MCF 10A (cell line): ENCODE measurements at regions not wholly inside any gene's neighbourhood (a gene's known extent, or its start where the extent isn't known, plus 50 kb on each side); places are given as distances from the start of the nearest gene placed in this dataset.

Experiments
- BruUV-seq: library from RNA; stranded (reverse); fragments of 400-500 nt; replicated peaks from 2 replicates; lab custom pipeline; 2021; lab: Mats Ljungman, UMichigan
- CTCF ChIA-PET: fragments of 300-600 bp; sonication (Branson Sonifier 250); formaldehyde crosslinking; extraction: SDS; loops from one replicate; lab custom pipeline; 2021; ENCODE audit warnings: antibody characterized with exemption, inconsistent platforms; lab: Yijun Ruan, JAX
- POLR2A ChIA-PET: fragments of 300-600, 350-650 bp; sonication (Branson Sonifier 250); formaldehyde crosslinking; extraction: SDS; loops from one replicate; lab custom pipeline; 2020; ENCODE audit warnings: antibody characterized with exemption, inconsistent platforms; lab: Yijun Ruan, JAX
- DNase-seq: peaks from one replicate; pipeline ENCODE4 v3.0.0-alpha.2; 2018; ENCODE audit not compliant: unreplicated experiment
- H3K27ac Mint-ChIP-seq: one replicate; pipeline ENCODE4 v1.8.0; 2022; ENCODE audit warnings: mild to moderate bottlenecking, low read depth, mixed read lengths; ENCODE audit not compliant: unreplicated experiment
- H3K27me3 Mint-ChIP-seq: one replicate; pipeline ENCODE4 v1.8.0; 2022; ENCODE audit warnings: mixed read lengths; ENCODE audit not compliant: insufficient read depth, unreplicated experiment
- H3K36me3 Mint-ChIP-seq: one replicate; pipeline ENCODE4 v1.8.0; 2022; ENCODE audit warnings: mild to moderate bottlenecking, moderate library complexity, mixed read lengths; ENCODE audit not compliant: insufficient read depth, unreplicated experiment
- H3K4me1 Mint-ChIP-seq: one replicate; pipeline ENCODE4 v1.8.0; 2022; ENCODE audit warnings: mixed read lengths; ENCODE audit not compliant: insufficient read depth, unreplicated experiment
- H3K4me3 Mint-ChIP-seq: one replicate; pipeline ENCODE4 v1.8.0; 2022; ENCODE audit warnings: mild to moderate bottlenecking, moderate library complexity, mixed read lengths; ENCODE audit not compliant: unreplicated experiment
- H3K9me3 Mint-ChIP-seq: one replicate; pipeline ENCODE4 v1.8.0; 2022; ENCODE audit warnings: mixed read lengths; ENCODE audit not compliant: unreplicated experiment
- CTCF ChIP-seq: fragments of 200-600 bp; IDR thresholded peaks from one replicate; pipeline ENCODE4 v1.8.0; 2022; ENCODE audit warnings: antibody characterized with exemption, mild to moderate bottlenecking; ENCODE audit not compliant: unreplicated experiment
- intact Hi-C: fragments of 100-400 bp; cut with micrococcal nuclease; formaldehyde crosslinking; loops from 2 replicates; pipeline ENCODE4 v1.14.1; 2022

DNA sequence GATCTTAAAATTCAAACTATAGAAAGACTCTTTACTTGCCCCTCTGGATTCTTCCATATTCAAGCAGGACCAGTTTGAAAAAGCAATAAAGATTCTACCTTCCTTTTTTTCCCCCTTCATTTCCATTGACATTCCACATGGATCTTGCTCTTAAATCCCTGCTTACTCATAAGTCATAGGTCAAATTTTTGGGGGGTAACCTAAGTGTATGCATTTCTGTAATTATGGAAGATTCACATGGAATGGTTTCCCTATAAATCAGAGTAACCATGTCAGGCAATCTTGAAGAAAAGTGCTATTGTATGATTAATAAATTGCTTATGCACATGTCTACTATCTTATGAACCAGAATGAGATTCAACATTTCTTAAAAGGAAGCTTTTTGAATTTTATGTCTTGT lies 551.0 kb downstream of the HAO1 start:
- no TSS peak for BruUV-seq
- Mint-ChIP-seq H3K9me3 (no peaks in the 10 kb centered on the region), H3K4me1 (no peaks in the 10 kb centered on the region), H3K4me3 (no peak overlapping the region), H3K36me3 (no peaks in the 10 kb centered on the region), H3K27ac (no peak overlapping the region), H3K27me3 (no peaks in the 10 kb centered on the region)
- DNase-seq: no peak
- POLR2A ChIA-PET: no interaction called here
- CTCF ChIA-PET: interaction anchor here (1.4 kb wide), 1 partner anchor 466 kb away, joined by 5 read pairs; no protein-coding TSS in a partner anchor
- TF ChIP-seq CTCF: no peak
- intact Hi-C loops: no loop called here

DNA sequence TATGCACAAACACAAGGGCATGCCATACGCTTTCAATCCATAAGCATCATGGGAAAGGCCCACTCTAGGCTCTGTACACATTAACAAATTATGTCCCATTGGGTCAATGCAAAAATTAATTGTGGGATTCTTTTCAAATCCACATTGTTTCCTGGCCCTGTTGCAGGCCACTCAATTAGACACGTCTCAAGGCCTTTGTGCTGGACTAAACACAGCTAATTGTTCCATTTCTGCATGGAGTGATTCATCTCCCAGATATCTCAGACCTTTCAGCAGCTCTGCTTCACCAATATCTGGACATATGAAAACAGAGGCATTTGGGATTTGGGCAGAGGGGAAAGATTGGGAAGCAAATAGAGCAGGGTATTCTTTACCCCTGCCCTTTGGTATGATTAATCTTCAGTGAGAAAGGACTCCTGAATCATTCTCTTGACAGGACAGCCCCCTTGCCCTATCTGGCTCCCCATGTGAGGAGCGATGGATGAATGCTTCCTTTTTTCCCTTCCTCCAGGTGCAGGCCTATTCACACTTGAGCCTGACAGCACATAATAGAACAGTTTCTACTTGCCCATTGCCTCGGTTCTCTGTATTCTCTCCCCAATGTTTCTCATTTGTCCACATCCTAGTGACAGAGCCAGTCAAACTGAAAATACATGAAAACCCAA lies 547.6 kb downstream of the HAO1 start:
- ChIA-PET CTCF (no interaction called here), POLR2A (interaction anchor here (0.6 kb wide), 1 partner anchor 312 kb away, joined by 3 read pairs; no protein-coding TSS in a partner anchor)

GRCh38 chr20:7399114-7399513 lies 541.1 kb downstream of the HAO1 start:
- BruUV-seq: no TSS peak
- CTCF ChIA-PET: interaction anchor here (0.5 to 1.6 kb wide), 3 partner anchors 14 to 285 kb away, joined by 3 to 6 read pairs (median 3); no protein-coding TSS in a partner anchor
- no peak overlapping the region for H3K4me3 Mint-ChIP-seq

More for the DNA sequence above, 547.6 kb downstream of the HAO1 start:
- TF ChIP-seq CTCF: no peak
- intact Hi-C loops: no loop called here
- no peaks in the 10 kb centered on the region for H3K27me3 Mint-ChIP-seq
- H3K27ac Mint-ChIP-seq: no peak overlapping the region
- H3K36me3 Mint-ChIP-seq: no peaks in the 10 kb centered on the region
- DNase-seq: no peak
- H3K9me3 Mint-ChIP-seq: no peaks in the 10 kb centered on the region
- H3K4me3 Mint-ChIP-seq: no peak overlapping the region
- no TSS peak for BruUV-seq
- no peaks in the 10 kb centered on the region for H3K4me1 Mint-ChIP-seq

More at GRCh38 chr20:7399114-7399513, 541.1 kb downstream of the HAO1 start:
- POLR2A ChIA-PET: interaction anchor here (1.0 kb wide), 1 partner anchor 12 kb away, joined by 3 read pairs; no protein-coding TSS in a partner anchor
- no peak for DNase-seq
- Mint-ChIP-seq H3K27ac (no peak overlapping the region), H3K27me3 (no peaks in the 10 kb centered on the region), H3K36me3 (no peaks in the 10 kb centered on the region), H3K4me1 (no peaks in the 10 kb centered on the region), H3K9me3 (no peaks in the 10 kb centered on the region)
- no peak for TF ChIP-seq CTCF
- intact Hi-C loops: no loop called here
